Muscle of leg (tissue), 3 donors: ENCODE measurements at regions not wholly inside any gene's neighbourhood (a gene's known extent, or its start where the extent isn't known, plus 50 kb on each side); places are given as distances from the start of the nearest gene placed in this dataset.
"Not testable (repeated sequence)": the region's sequence is repeated elsewhere in the genome, so short reads cannot be mapped to it uniquely, and the experiment has no call there.

Source experiments
- DNase-seq: peaks from one replicate; pipeline ENCODE4 v3.0.0; 2013
- H3K27ac ChIP-seq: one replicate; pipeline ENCODE4 v1.5.1; 2013; ENCODE audit warnings: mild to moderate bottlenecking, low read length, control low read depth
- H3K27me3 ChIP-seq: one replicate; pipeline ENCODE4 v1.6.1; 2013; ENCODE audit warnings: low read length; ENCODE audit not compliant: control insufficient read depth, insufficient read depth
- H3K36me3 ChIP-seq: one replicate; pipeline ENCODE4 v1.6.1; 2013; ENCODE audit warnings: low read length; ENCODE audit not compliant: control insufficient read depth, insufficient read depth
- H3K4me1 ChIP-seq: one replicate; pipeline ENCODE4 v1.6.1; 2013; ENCODE audit warnings: low read length; ENCODE audit not compliant: control insufficient read depth, insufficient read depth
- H3K4me3 ChIP-seq: one replicate; pipeline ENCODE4 v1.5.1; 2013; ENCODE audit warnings: low read length, control low read depth
- H3K9me3 ChIP-seq: replicated peaks from 2 replicates; pipeline ENCODE4 v1.6.1; 2013; ENCODE audit warnings: low read depth, low read length; ENCODE audit not compliant: control insufficient read depth
- WGBS: methylation state at CpG from one replicate; pipeline ENCODE4 v1.1.5; 2013; ENCODE audit warnings: missing lambda C conversion rate; ENCODE audit not compliant: insufficient coverage; 5-methylcytosine and 5-hydroxymethylcytosine counted together

DNA sequence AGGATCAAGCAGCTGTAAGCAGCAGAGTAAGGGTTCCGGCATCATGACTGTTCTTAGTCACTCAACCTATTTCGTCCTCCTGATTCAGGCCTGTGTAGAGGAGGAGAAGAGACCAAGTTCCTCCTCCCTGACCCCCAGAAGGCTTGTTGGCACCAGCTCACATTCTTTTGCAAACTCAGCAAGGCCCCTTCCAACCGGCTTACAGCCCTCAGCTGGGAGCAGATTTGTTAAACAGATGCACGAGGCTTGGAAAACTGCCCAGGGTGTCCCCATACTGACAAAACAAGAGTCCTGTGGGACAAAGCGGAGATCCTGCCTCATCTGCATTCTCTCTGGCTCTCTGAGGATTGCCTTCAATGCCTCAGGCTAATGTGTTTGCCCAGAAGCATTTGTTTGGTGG lies 113.2 kb upstream of the SOX21 start:
- H3K4me3 ChIP-seq, result no peak overlapping the region
- peak; percentile 88 for DNase-seq
- H3K36me3 ChIP-seq, result no peaks in the 10 kb centered on the region
- H3K27me3 ChIP-seq, result no peaks in the 10 kb centered on the region
- H3K9me3 ChIP-seq, result no peaks in the 10 kb centered on the region
- 0% methylated on average over 3 of the region's 5 CpGs for WGBS
- peaks cover 4% of the 10 kb centered on the region for H3K4me1 ChIP-seq
- no peak overlapping the region for H3K27ac ChIP-seq

DNA sequence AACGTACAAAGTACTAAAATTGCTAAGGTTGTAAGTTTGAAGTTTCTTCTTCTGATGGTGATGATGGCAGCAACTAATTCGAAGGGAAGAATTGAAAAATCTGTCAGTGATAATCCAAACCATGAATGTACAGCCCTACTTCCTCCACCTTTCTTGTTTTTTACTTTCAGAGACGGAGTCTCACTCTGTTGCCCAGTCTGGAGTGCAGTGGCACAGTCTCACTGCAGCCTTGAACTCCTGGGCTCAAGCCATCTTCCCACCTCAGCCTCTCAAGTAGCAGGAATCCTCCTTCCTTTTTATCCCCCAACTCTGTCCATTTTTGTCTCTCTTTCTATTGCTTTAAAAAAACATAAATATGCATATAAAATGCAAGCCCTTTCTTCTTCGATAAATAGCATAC lies 112.3 kb upstream of the SOX21 start:
- peaks cover 4% of the 10 kb centered on the region for H3K4me1 ChIP-seq
- no peaks in the 10 kb centered on the region for H3K36me3 ChIP-seq
- no peaks in the 10 kb centered on the region for H3K9me3 ChIP-seq
- no peak for DNase-seq
- WGBS, result 100% methylated on average over 1 of the region's 4 CpGs
- H3K27ac ChIP-seq, result no peak overlapping the region
- no peak overlapping the region for H3K4me3 ChIP-seq
- no peaks in the 10 kb centered on the region for H3K27me3 ChIP-seq

DNA sequence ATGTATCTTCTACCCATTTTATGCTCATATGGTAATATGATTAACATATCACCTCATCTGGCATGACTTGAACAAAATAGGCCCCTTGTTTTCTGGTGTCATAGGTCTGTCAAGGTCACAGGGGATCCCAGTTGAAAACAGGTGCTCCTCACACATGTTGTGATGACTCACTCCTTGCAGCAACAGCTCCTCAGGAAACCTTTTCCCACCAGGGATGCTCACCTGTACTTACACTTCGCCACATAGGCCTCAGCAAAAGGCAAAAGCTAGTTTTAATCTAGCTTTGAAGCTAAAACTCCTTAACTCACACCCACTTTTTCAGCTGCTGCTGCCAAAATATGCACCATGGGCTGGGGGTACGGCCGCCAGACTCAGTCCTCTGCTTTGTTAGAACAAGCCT lies 110.0 kb upstream of the SOX21 start:
- 79% methylated on average over 3 of the region's 3 CpGs for WGBS
- Histone ChIP-seq H3K36me3 (no peaks in the 10 kb centered on the region), H3K4me3 (no peak overlapping the region), H3K9me3 (no peaks in the 10 kb centered on the region), H3K27me3 (no peaks in the 10 kb centered on the region), H3K27ac (no peak overlapping the region), H3K4me1 (peaks cover 4% of the 10 kb centered on the region)
- no peak for DNase-seq

DNA sequence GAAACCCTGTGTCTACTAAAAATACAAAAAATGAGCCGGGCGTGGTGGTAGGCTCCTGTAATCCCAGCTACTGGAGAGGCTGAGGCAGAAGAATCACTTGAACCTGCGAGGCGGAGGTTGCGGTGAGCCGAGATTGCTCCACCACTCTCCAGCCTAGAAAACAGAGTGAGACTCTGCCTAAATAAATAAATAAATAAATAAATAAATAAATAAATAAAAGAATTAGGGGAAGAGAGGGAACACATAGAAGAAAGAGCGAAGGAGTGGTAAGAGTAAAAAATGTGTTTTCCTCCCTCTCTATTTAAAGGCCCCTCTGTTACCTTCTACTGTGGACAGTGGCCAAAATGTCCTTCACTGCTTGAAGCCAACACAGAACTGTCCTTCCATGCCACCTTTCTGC lies 103.9 kb upstream of the SOX21 start:
- Histone ChIP-seq H3K27ac (no peak overlapping the region), H3K27me3 (no peaks in the 10 kb centered on the region), H3K4me1 (no peaks in the 10 kb centered on the region), H3K4me3 (no peak overlapping the region), H3K9me3 (no peaks in the 10 kb centered on the region), H3K36me3 (no peaks in the 10 kb centered on the region)
- no peak for DNase-seq
- no CpG with 5 or more reads among the region's 7 CpGs for WGBS

DNA sequence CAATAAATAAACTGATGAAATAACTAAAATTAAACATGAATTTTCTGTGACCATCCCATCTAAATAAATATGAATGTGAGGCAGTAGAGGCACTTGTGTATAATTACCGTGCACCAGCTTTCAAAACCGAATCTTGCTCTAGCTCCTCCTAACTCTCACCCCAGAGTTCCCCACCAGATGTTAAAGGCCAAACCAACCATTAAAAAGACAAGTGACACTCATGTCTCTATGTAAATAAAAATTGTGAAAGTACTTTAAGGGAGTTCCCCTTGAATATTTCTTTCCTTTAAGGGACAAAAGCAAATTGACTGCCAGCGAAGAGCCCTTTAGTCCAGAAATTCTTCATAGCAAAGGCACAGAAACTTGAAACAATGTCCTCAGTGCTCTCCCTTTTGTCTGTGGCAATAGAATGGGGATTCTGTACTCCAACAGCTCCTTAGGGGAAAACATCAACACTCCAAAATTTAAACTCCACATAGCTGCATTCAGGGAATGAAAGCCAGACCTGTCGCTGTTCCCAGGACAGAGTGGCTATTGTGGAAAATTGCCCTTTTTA lies 101.7 kb upstream of the SOX21 start:
- no peaks in the 10 kb centered on the region for H3K36me3 ChIP-seq
- H3K27ac ChIP-seq, result no peak overlapping the region
- WGBS, result 75% methylated on average over 1 of the region's 4 CpGs

DNA sequence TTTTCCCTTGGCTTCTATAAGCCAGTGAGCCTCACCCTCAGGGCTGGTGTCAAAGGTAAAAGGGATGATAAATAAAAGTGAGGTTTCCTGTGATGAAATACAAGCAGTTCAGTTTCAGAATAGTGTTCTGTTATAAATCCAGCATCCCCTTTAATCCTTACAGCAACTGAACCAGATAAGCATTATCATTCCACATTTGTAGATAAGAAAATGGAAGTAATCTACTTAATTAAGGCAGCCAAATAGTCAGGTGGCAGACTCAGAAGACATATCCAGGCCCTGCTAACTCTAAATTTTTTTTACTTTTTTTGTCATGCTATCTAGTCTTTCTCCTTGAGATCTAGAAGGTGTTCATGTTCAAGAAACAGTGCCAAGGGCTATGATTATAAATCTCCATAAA lies 99.4 kb upstream of the SOX21 start:
- H3K4me1 ChIP-seq, result no peaks in the 10 kb centered on the region
- no peaks in the 10 kb centered on the region for H3K36me3 ChIP-seq
- no peak overlapping the region for H3K4me3 ChIP-seq
- DNase-seq, result no peak
- H3K9me3 ChIP-seq, result no peaks in the 10 kb centered on the region
- no peaks in the 10 kb centered on the region for H3K27me3 ChIP-seq
- no peak overlapping the region for H3K27ac ChIP-seq

More for the DNA sequence above, 101.7 kb upstream of the SOX21 start:
- Histone ChIP-seq H3K9me3 (no peaks in the 10 kb centered on the region), H3K27me3 (no peaks in the 10 kb centered on the region), H3K4me1 (no peaks in the 10 kb centered on the region), H3K4me3 (no peak overlapping the region)
- DNase-seq, result no peak

DNA sequence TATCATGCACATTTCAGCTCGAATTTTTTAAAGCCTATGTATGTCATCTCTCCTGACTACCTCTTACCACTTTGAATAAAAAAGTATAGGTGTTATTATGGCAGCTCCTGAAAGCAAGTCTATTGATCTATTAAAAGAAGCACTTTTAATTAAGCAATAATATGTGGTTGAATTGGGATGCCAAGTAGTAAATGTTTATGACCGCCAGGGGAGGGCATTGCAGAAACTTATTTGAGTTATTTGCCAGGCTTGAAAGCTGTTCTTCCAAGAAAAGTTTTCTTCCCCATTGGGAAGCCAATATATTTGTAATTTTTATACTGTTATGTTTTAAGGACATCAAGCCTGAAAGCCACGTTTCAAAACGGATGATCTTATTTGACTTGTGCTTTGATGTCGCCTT lies 88.1 kb upstream of the SOX21 start:
- H3K4me3 ChIP-seq, result no peak overlapping the region
- H3K27ac ChIP-seq, result no peak overlapping the region
- H3K27me3 ChIP-seq, result no peaks in the 10 kb centered on the region
- H3K4me1 ChIP-seq, result no peaks in the 10 kb centered on the region
- no peaks in the 10 kb centered on the region for H3K9me3 ChIP-seq
- DNase-seq, result peak; percentile 4
- H3K36me3 ChIP-seq, result no peaks in the 10 kb centered on the region
- no CpG with 5 or more reads among the region's 5 CpGs for WGBS

DNA sequence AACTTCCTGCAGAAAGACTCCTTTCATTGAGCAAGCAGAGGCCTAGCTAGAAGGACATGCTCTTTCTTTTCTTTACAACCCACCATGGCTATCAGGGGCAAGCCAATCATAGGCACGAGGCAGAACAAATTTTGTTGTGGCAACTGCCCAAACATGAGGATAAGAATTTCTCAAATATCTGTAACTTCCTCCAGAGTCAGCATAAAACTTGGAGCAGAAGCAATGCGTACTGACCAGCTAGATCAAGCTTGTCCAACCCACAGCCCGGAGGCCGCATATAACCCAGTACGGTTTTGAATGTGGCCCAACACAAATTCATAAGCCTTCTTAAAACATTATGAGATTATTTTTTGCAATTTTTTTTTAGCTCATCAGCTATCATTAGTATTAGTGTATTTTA lies 87.0 kb upstream of the SOX21 start:
- Histone ChIP-seq H3K27me3 (no peaks in the 10 kb centered on the region), H3K36me3 (no peaks in the 10 kb centered on the region), H3K9me3 (no peaks in the 10 kb centered on the region), H3K4me3 (no peak overlapping the region), H3K4me1 (no peaks in the 10 kb centered on the region), H3K27ac (no peak overlapping the region)
- DNase-seq, result peak; percentile 11
- WGBS, result no CpG with 5 or more reads among the region's 5 CpGs

DNA sequence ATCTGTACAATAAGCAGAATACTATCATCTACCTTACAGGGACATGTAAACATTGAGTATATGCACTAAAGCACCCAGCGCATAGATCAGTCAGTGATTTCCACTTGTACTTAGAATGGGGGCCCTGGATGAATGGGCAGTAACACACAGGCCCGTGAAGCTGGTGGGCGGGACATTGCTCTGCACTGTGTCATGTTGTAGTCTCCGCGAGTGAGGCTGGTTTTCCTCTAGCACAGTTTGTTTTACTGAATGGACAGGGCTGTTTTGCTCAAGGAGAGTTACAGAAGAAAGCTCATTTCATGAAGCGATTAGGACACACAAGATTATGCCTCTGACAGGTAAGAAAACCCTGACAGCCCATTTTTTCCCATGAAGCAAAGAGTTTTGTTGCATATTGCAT lies 86.4 kb upstream of the SOX21 start:
- H3K36me3 ChIP-seq, result no peaks in the 10 kb centered on the region
- no peak overlapping the region for H3K27ac ChIP-seq
- no peaks in the 10 kb centered on the region for H3K27me3 ChIP-seq
- WGBS, result 72% methylated on average over 6 of the region's 6 CpGs
- DNase-seq, result no peak
- H3K4me1 ChIP-seq, result no peaks in the 10 kb centered on the region
- H3K4me3 ChIP-seq, result no peak overlapping the region
- H3K9me3 ChIP-seq, result no peaks in the 10 kb centered on the region

DNA sequence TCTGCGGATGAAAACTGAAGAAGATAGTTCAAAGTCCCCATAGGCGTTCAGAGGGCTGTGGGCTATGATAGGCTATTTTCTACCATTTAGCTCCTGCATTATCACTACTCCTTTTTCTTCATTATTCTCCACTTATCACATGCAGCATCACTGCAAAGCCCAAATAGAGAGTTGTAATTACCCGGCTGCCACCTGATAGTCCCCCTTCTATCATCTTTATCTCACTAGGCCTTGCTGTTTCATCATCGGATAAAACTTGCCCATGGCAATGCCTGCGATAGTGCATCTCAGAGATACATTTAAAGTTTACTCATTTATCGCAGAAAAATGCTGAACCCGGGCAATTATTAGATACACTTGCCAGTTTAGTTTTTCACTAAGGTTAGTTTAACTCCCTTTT lies 82.9 kb upstream of the SOX21 start:
- Histone ChIP-seq H3K27me3 (no peaks in the 10 kb centered on the region), H3K4me1 (no peaks in the 10 kb centered on the region), H3K36me3 (no peaks in the 10 kb centered on the region), H3K9me3 (no peaks in the 10 kb centered on the region), H3K4me3 (no peak overlapping the region), H3K27ac (no peak overlapping the region)
- WGBS, result 90% methylated on average over 2 of the region's 7 CpGs
- DNase-seq, result no peak

DNA sequence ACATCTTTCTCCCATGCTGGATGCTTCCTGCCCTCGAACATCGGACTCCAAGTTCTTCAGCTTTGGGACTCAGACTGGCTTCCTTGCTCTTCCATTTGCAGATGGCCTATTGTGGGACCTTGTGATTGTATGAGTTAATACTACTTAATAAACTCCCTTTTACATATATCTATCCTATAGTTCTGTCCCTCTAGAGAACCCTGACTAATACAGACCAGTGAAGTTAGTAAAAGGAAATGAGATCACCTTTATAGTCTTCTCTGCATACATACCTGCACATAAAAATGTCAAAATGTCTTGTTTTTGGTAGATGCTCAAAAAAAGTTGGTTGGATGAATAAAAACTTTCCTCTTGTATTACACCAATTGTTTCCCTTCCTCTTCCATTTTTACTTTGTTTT lies 73.9 kb upstream of the SOX21 start:
- not testable (repeated sequence) for H3K27me3 ChIP-seq, H3K4me1 ChIP-seq, H3K36me3 ChIP-seq, H3K27ac ChIP-seq, DNase-seq, H3K4me3 ChIP-seq, H3K9me3 ChIP-seq
- WGBS, result no CpG with 5 or more reads among the region's 2 CpGs
